HUES48 (cell line): ENCODE measurements at regions not wholly inside any gene's neighbourhood (a gene's known extent, or its start where the extent isn't known, plus 50 kb on each side); places are given as distances from the start of the nearest gene placed in this dataset.

Source experiments
- H3K27ac ChIP-seq: one replicate; pipeline ENCODE4 v1.7.0; 2013; ENCODE audit warnings: low read depth, low read length, inconsistent platforms
- H3K27me3 ChIP-seq: 2 replicates; pipeline ENCODE4 v1.6.1; 2013; ENCODE audit warnings: mild to moderate bottlenecking, low read length; ENCODE audit not compliant: control insufficient read depth, insufficient read depth
- H3K36me3 ChIP-seq: 2 replicates; pipeline ENCODE4 v1.6.1; 2013; ENCODE audit warnings: low read length; ENCODE audit not compliant: control insufficient read depth, insufficient read depth
- H3K4me1 ChIP-seq: 2 replicates; pipeline ENCODE4 v1.6.1; 2013; ENCODE audit warnings: mild to moderate bottlenecking, low read length; ENCODE audit not compliant: control insufficient read depth, insufficient read depth
- H3K4me3 ChIP-seq: 2 replicates; pipeline ENCODE4 v1.5.1; 2013; ENCODE audit warnings: mild to moderate bottlenecking, low read depth, low read length
- H3K9ac ChIP-seq: 2 replicates; pipeline ENCODE4 v1.6.1; 2013; ENCODE audit warnings: mild to moderate bottlenecking, low read depth, low read length, moderate library complexity
- H3K9me3 ChIP-seq: 2 replicates; pipeline ENCODE4 v1.6.1; 2013; ENCODE audit warnings: low read length; ENCODE audit not compliant: control insufficient read depth, insufficient read depth

- Histone ChIP-seq H3K4me1 (no peaks in the 10 kb centered on the region), H3K36me3 (no peaks in the 10 kb centered on the region), H3K4me3 (no peak overlapping the region), H3K27ac (no peak overlapping the region), H3K27me3 (no peaks in the 10 kb centered on the region), H3K9me3 (peaks cover 3% of the 10 kb centered on the region; the same call in 1 of the 2 replicates), H3K9ac (no peak overlapping the region)
Observed at GRCh38 chr4:98739751-98740150, 81.3 kb upstream of the TSPAN5 start.

DNA sequence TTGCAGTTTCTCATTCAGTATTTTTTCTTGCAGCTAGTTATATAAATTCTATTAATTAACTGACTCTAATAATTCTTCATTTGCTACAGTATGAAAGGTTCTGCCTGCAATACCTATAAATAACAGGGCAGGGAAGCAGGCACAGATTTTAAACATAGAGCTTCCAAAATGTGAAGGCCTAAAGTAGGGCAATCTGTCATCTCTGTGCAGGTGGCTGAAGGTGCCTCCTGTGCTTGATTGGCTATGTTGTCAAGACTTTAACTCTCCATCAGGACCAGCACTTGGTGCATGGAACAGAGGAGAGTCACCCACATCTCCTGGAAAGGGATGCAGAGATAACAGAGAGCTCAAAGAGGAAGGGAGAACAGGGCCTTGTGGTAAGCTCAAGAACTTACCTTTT lies 75.2 kb upstream of the TSPAN5 start:
- no peak overlapping the region for H3K27ac ChIP-seq
- no peak overlapping the region for H3K9ac ChIP-seq
- no peak overlapping the region for H3K4me3 ChIP-seq
- no peaks in the 10 kb centered on the region for H3K27me3 ChIP-seq
- H3K36me3 ChIP-seq: no peaks in the 10 kb centered on the region
- peaks cover 3% of the 10 kb centered on the region; the same call in 1 of the 2 replicates for H3K9me3 ChIP-seq
- no peaks in the 10 kb centered on the region for H3K4me1 ChIP-seq

DNA sequence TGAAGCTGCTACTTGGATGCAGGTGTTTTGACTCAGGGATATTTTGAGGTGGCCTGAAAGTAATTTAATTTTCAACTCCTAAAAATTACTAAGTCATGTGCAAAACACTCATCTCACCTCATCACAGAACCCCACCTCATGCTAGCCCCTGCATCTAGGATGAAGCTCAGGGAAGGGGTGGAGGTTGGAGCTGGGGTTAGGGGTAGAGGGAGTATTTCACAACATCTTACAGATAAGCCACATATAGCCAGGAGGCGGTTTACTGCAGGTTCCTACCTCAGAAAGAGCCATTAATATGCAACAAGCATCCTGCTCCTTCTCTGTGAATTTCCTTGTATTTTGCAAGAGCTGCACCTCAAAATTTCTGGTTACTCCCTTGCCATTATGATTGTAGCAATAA lies 70.5 kb upstream of the TSPAN5 start:
- Histone ChIP-seq H3K9ac (no peak overlapping the region), H3K4me3 (no peak overlapping the region), H3K36me3 (no peaks in the 10 kb centered on the region), H3K4me1 (no peaks in the 10 kb centered on the region), H3K9me3 (peaks cover 6% of the 10 kb centered on the region; the same call in 1 of the 2 replicates), H3K27me3 (no peaks in the 10 kb centered on the region), H3K27ac (no peak overlapping the region)

- H3K27me3 ChIP-seq: no peaks in the 10 kb centered on the region
- no peak overlapping the region for H3K27ac ChIP-seq
- H3K4me3 ChIP-seq: no peak overlapping the region
- no peak overlapping the region for H3K9ac ChIP-seq
- peaks cover 7% of the 10 kb centered on the region; the same call in 1 of the 2 replicates for H3K9me3 ChIP-seq
- H3K4me1 ChIP-seq: no peaks in the 10 kb centered on the region
- no peaks in the 10 kb centered on the region for H3K36me3 ChIP-seq
Observed at GRCh38 chr4:98728433-98728832, 70.0 kb upstream of the TSPAN5 start.

DNA sequence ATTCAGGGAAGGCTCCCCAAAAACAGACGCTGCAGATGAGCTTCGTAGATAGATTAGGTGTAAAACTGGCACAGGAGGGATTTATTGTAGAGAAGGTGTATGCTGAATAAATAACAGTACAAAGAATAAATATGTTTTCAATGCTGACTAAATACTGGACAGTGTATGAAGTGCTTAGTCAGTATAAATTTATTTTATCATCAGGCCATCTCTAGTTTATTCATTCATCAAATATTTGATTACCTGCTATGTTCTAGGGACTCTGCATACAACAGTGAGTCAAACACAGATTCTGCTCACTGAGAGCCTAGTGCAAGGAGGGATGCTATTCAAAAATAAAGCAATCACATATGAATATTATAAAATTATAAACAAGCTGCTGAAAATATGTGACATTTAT lies 63.6 kb upstream of the TSPAN5 start:
- H3K36me3 ChIP-seq: no peaks in the 10 kb centered on the region
- H3K9ac ChIP-seq: no peak overlapping the region
- no peaks in the 10 kb centered on the region for H3K27me3 ChIP-seq
- no peak overlapping the region for H3K4me3 ChIP-seq
- no peak overlapping the region for H3K27ac ChIP-seq
- peaks cover 19% of the 10 kb centered on the region for H3K9me3 ChIP-seq
- no peaks in the 10 kb centered on the region for H3K4me1 ChIP-seq

DNA sequence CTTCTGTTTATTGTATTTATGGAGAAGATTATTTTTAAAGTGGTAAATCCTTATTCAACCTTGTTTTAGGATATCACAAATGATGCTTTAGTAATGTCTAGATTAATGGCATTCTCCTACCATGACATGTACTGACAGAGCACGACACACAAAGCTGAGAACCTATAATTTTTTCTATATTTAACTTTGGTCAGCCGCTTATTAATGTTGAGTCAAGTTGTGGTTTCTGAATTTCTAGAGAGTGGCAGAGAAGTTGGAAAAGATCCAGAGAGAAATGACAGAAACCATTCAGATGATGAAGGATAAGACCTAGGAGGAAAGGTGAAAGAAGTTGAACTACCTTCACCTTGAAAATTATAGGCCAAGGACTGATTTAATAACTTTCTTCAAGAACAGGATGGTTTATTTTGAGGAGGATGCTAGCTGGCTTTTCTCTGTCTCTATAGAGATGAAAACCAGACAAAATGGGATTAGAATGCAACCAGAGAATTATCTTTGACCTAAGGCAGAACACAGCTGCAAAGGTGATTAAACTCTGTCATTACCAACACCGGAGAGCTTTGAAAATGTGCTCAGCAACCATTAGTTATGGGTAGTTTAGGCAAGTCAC lies 62.6 kb upstream of the TSPAN5 start:
- H3K9me3 ChIP-seq: peaks cover 19% of the 10 kb centered on the region
- no peak overlapping the region for H3K27ac ChIP-seq
- H3K36me3 ChIP-seq: no peaks in the 10 kb centered on the region
- H3K4me3 ChIP-seq: no peak overlapping the region
- H3K4me1 ChIP-seq: no peaks in the 10 kb centered on the region
- no peak overlapping the region for H3K9ac ChIP-seq
- H3K27me3 ChIP-seq: no peaks in the 10 kb centered on the region

DNA sequence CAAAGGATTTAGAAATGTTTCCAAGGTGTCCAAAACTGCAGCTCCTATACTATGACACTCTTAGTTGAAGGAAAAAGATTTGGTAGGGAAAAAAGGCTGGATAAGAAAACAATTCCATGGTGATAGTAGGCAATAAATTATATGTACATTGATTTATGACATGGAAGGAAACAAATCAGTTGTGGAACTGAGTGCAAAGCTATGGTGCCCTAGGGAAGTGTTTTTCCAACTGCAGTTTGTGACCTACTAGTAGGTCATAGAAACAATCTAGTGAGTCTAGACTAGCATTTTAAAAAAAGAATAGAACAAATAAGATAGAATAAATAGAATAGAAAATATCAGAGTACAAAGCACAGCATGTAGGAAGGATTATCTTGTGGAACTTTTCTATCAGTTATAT lies 58.4 kb upstream of the TSPAN5 start:
- Histone ChIP-seq H3K36me3 (no peaks in the 10 kb centered on the region), H3K4me3 (no peak overlapping the region), H3K27ac (no peak overlapping the region), H3K9me3 (no peaks in the 10 kb centered on the region), H3K4me1 (no peaks in the 10 kb centered on the region), H3K27me3 (no peaks in the 10 kb centered on the region), H3K9ac (no peak overlapping the region)

DNA sequence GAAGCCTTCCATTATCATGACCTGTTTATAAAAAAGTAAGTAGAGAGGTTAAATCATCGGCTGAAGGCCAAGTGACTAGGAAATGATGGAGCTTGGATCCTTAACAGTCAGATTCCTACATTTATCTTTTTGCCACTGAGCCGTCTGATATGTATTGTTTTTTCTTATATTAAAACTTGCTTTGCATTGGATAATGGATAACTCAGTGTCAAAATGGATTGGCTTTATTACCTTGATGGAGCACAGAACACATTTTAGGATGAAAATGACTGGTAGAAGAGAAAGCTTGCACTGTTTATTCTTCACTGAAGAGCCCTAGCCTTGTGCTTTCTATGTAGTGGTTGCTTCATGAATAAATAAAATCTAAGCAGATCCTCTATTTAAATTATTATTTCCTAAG lies 54.2 kb upstream of the TSPAN5 start:
- no peaks in the 10 kb centered on the region for H3K9me3 ChIP-seq
- no peaks in the 10 kb centered on the region for H3K27me3 ChIP-seq
- no peak overlapping the region for H3K27ac ChIP-seq
- no peaks in the 10 kb centered on the region for H3K4me1 ChIP-seq
- no peak overlapping the region for H3K9ac ChIP-seq
- H3K36me3 ChIP-seq: no peaks in the 10 kb centered on the region
- no peak overlapping the region for H3K4me3 ChIP-seq

DNA sequence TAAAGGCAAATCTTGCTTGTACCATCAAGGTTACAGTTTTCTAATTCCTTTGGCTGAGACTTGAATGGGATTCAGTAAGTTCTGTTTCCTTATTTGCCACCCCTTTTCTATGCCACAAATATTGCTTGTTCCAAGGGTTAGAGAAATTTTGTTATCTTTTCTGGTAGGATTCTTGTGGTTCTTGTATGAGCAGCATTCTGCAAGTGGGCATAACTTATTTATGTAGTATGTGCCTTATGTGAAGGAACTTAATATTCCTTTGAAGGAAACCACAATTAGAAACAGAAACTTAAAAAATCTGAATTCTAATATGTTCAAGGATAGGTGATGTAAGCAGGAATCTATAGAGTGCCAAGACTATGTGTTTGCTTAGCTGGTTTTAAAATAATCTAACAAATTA lies 53.1 kb upstream of the TSPAN5 start:
- H3K36me3 ChIP-seq: no peaks in the 10 kb centered on the region
- H3K27me3 ChIP-seq: no peaks in the 10 kb centered on the region
- H3K9me3 ChIP-seq: no peaks in the 10 kb centered on the region
- no peaks in the 10 kb centered on the region for H3K4me1 ChIP-seq
- no peak overlapping the region for H3K4me3 ChIP-seq
- no peak overlapping the region for H3K27ac ChIP-seq
- H3K9ac ChIP-seq: no peak overlapping the region

DNA sequence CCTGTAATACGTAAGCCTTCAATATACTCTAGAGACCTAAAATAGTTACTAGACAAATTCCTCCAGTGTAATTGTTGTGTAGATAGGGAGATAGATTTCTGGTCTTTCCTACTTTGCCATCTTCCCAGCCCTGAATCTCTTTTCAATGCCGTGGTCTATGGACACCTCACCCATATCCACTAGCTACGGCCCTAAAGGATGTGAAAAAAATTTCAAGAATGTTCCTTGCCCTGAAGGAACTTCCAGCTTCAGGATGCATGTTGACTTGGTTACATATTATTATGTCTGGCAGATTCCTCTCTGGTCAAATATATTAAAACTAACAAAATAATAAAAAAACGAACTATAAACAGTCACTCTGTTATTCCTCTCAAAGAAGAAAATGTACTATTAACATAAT lies 52.4 kb upstream of the TSPAN5 start:
- no peaks in the 10 kb centered on the region; the same call in 1 of the 2 replicates for H3K9me3 ChIP-seq
- no peaks in the 10 kb centered on the region for H3K4me1 ChIP-seq
- no peak overlapping the region for H3K9ac ChIP-seq
- no peaks in the 10 kb centered on the region for H3K36me3 ChIP-seq
- H3K27ac ChIP-seq: no peak overlapping the region
- H3K4me3 ChIP-seq: no peak overlapping the region
- no peaks in the 10 kb centered on the region for H3K27me3 ChIP-seq
